ENCODE measurements at regions not wholly inside any gene's neighbourhood (a gene's known extent, or its start where the extent isn't known, plus 50 kb on each side); places are given as distances from the start of the nearest gene placed in this dataset.

- intact Hi-C loops (cut with DNase I), result no loop called here
- DNase-seq, result no peak
- H3K4me1 ChIP-seq (replicated peaks in 1 of 2), result no peaks in the 10 kb centered on the region
- 89 to 96% (median 94%) methylated on average over 2 of the region's 2 CpGs for WGBS, 4 donors
- no peak overlapping the region for H3K4me3 ChIP-seq
- no peak for TF ChIP-seq POLR2A (IDR thresholded peaks at IDR 0.05)
- no peak for TF ChIP-seq CTCF (IDR thresholded peaks at IDR 0.05)
- no peak overlapping the region for H3K27ac ChIP-seq
- no peaks in the 10 kb centered on the region for H3K9me3 ChIP-seq (replicated peaks in 1 of 3)
- no peaks in the 10 kb centered on the region for H3K36me3 ChIP-seq (replicated peaks in 1 of 2)
- no peaks in the 10 kb centered on the region for H3K27me3 ChIP-seq
Measured at GRCh38 chr12:83920821-83921547, 991.6 kb downstream of the SLC6A15 start.

- no peak overlapping the region for H3K4me3 ChIP-seq
- intact Hi-C loops (cut with DNase I), result no loop called here
- WGBS, 4 donors, result 65 to 83% (median 74%) methylated on average over 3 of the region's 3 CpGs
- no peak overlapping the region for H3K27ac ChIP-seq
- H3K36me3 ChIP-seq (replicated peaks in 1 of 2), result no peaks in the 10 kb centered on the region
- no peaks in the 10 kb centered on the region for H3K27me3 ChIP-seq
- no peaks in the 10 kb centered on the region for H3K9me3 ChIP-seq (replicated peaks in 1 of 3)
- H3K4me1 ChIP-seq (replicated peaks in 1 of 2), result no peaks in the 10 kb centered on the region
- DNase-seq, result no peak
- TF ChIP-seq POLR2A (IDR thresholded peaks at IDR 0.05) (no peak), CTCF (IDR thresholded peaks at IDR 0.05) (no peak)
Measured at GRCh38 chr12:83919081-83919480, 993.5 kb downstream of the SLC6A15 start.

DNA sequence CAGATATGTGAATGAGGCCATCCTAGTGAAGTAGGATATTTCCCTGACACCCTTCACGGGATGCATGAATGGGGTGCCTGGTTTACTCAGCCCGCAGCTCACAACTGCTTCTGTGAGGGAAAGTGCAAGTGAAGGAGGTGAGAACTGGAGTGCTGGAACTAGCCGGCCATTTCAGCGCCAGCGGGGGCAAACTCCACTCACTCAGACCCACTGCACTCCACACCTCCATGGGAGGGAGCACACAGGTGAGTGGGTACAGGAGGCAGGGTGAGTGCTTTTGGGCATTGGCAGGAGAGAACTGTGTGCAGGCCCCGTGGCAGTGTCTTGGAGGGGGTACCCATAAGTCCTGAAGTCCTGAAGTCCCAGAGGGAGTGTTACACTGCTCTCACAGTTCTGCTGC, 1008.4 kb downstream of the SLC6A15 start:
- DNase-seq, result no peak
- Histone ChIP-seq H3K4me1 (replicated peaks in 1 of 2) (no peaks in the 10 kb centered on the region), H3K9me3 (replicated peaks in 1 of 3) (no peaks in the 10 kb centered on the region), H3K27ac (no peak overlapping the region), H3K4me3 (no peak overlapping the region), H3K27me3 (no peaks in the 10 kb centered on the region), H3K36me3 (replicated peaks in 1 of 2) (no peaks in the 10 kb centered on the region)
- intact Hi-C loops (cut with DNase I), result no loop called here
- 74 to 84% (median 79%) methylated on average over 6 of the region's 6 CpGs for WGBS, 4 donors
- TF ChIP-seq CTCF (IDR thresholded peaks at IDR 0.05) (no peak), POLR2A (IDR thresholded peaks at IDR 0.05) (no peak)

GRCh38 chr12:83896416-83896815, 1016.2 kb downstream of the SLC6A15 start:
- no peak for DNase-seq
- no peak for TF ChIP-seq POLR2A (IDR thresholded peaks at IDR 0.05)
- no peak for TF ChIP-seq CTCF (IDR thresholded peaks at IDR 0.05)

More at GRCh38 chr12:83896416-83896815, 1016.2 kb downstream of the SLC6A15 start:
- Histone ChIP-seq H3K27ac (no peak overlapping the region), H3K9me3 (replicated peaks in 1 of 3) (no peaks in the 10 kb centered on the region), H3K27me3 (no peaks in the 10 kb centered on the region), H3K36me3 (replicated peaks in 1 of 2) (no peaks in the 10 kb centered on the region), H3K4me1 (replicated peaks in 1 of 2) (no peaks in the 10 kb centered on the region), H3K4me3 (no peak overlapping the region)
- WGBS, 4 donors, result 50 to 70% (median 64%) methylated on average over 2 of the region's 2 CpGs
- intact Hi-C loops (cut with DNase I), result no loop called here

Data from adrenal gland (tissue), 9 donors.